ENCODE measurements at regions not wholly inside any gene's neighbourhood (a gene's known extent, or its start where the extent isn't known, plus 50 kb on each side); places are given as distances from the start of the nearest gene placed in this dataset.

- no peak overlapping the region for H3K4me3 Mint-ChIP-seq
- no peaks in the 10 kb centered on the region; the same call in none of the 2 replicates for H3K36me3 Mint-ChIP-seq (ENCODE audit: low read depth)
- DNase-seq, result no peak
- peaks cover 5% of the 10 kb centered on the region for H3K27me3 Mint-ChIP-seq (ENCODE audit: insufficient read depth)
- peaks cover 23% of the 10 kb centered on the region for H3K9me3 Mint-ChIP-seq
- TF ChIP-seq CTCF (IDR thresholded peaks at IDR 0.05), result no peak
- H3K27ac Mint-ChIP-seq, result no peak overlapping the region
- no peaks in the 10 kb centered on the region for H3K4me1 Mint-ChIP-seq (ENCODE audit: low read depth)
Observed at GRCh38 chrX:1894026-1894294, 279.1 kb downstream of the ASMT start.

- TF ChIP-seq CTCF (IDR thresholded peaks at IDR 0.05), result no peak
Observed at GRCh38 chrX:1894740-1895139, 279.9 kb downstream of the ASMT start.

DNA sequence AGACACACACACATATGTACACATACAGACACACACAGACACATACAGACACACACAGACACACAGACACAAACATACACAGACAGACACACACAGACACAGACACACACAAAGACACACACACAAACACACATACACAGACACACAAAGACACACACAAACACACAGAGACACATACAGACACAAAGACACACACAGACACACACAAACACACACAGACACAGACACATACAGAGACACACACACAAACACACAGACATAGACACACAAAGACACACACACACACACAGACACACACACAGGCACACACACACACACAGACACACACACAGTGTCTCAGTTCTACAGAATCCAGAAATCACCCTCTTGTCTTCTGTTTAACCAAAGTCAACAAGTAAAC is 280.7 kb downstream of the ASMT start:
- H3K9me3 Mint-ChIP-seq, result peaks cover 9% of the 10 kb centered on the region
- no peak overlapping the region for H3K4me3 Mint-ChIP-seq
- H3K4me1 Mint-ChIP-seq (ENCODE audit: low read depth), result no peaks in the 10 kb centered on the region
- no peak for TF ChIP-seq CTCF (IDR thresholded peaks at IDR 0.05)
- H3K36me3 Mint-ChIP-seq (ENCODE audit: low read depth), result no peaks in the 10 kb centered on the region; the same call in 1 of the 2 replicates
- H3K27ac Mint-ChIP-seq, result no peak overlapping the region
- DNase-seq, result no peak
- peaks cover 6% of the 10 kb centered on the region for H3K27me3 Mint-ChIP-seq (ENCODE audit: insufficient read depth)

More at GRCh38 chrX:1894740-1895139, 279.9 kb downstream of the ASMT start:
- H3K27me3 Mint-ChIP-seq (ENCODE audit: insufficient read depth), result peaks cover 6% of the 10 kb centered on the region
- no peak overlapping the region for H3K27ac Mint-ChIP-seq
- peaks cover 15% of the 10 kb centered on the region for H3K9me3 Mint-ChIP-seq
- no peaks in the 10 kb centered on the region; the same call in 1 of the 2 replicates for H3K36me3 Mint-ChIP-seq (ENCODE audit: low read depth)
- H3K4me3 Mint-ChIP-seq, result no peak overlapping the region
- no peak for DNase-seq
- H3K4me1 Mint-ChIP-seq (ENCODE audit: low read depth), result no peaks in the 10 kb centered on the region

DNA sequence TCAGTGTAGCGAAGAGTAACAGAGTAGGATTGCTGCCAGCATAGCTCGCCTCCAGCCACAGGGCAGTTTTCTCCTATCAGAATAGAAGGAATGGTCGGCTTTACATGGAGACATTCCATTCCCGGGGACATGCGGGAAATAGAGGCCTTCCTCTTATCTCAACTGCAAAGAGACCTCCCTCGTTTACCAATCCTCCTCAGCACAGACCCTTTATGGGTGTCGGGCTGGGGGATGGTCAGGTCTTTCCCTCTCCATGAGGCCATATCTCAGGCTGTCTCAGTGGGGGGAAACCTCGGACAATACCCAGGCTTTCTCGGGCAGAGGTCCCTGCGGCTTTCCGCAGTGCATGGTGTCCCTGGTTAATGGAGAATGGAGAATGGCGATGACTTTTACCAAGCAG is 285.0 kb downstream of the ASMT start:
- Mint-ChIP-seq H3K9me3 (peaks cover 5% of the 10 kb centered on the region; the same call in 1 of the 2 replicates), H3K27ac (no peak overlapping the region), H3K27me3 (ENCODE audit: insufficient read depth) (peaks cover 6% of the 10 kb centered on the region), H3K36me3 (ENCODE audit: low read depth) (no peaks in the 10 kb centered on the region; the same call in 1 of the 2 replicates), H3K4me1 (ENCODE audit: low read depth) (no peaks in the 10 kb centered on the region; the same call in 1 of the 2 replicates), H3K4me3 (no peak overlapping the region)
- TF ChIP-seq CTCF (IDR thresholded peaks at IDR 0.05), result no peak
- no peak for DNase-seq

DNA sequence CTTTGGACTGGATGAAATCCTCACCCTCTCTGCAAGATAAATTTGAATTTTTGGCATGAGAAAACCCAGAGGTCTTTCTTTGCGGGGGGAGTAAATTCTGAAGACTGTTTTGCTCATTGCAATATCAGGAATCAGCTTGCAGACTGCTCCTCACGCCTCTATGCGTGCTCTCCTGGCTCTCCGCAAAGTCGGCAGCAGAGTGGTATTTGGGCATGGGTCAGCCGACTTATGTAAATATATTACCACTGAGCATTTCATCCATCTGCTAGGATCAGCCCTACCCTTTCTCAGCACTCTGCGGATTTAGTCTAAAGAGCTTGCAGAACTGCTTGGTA is 288.0 kb downstream of the ASMT start:
- DNase-seq, result no peak
- TF ChIP-seq CTCF (IDR thresholded peaks at IDR 0.05), result no peak
- no peak overlapping the region; the same call in 1 of the 2 replicates for H3K4me3 Mint-ChIP-seq
- H3K36me3 Mint-ChIP-seq (ENCODE audit: low read depth), result no peaks in the 10 kb centered on the region
- peaks cover 8% of the 10 kb centered on the region; the same call in 1 of the 2 replicates for H3K9me3 Mint-ChIP-seq
- no peak overlapping the region for H3K27ac Mint-ChIP-seq
- H3K27me3 Mint-ChIP-seq (ENCODE audit: insufficient read depth), result peaks cover 4% of the 10 kb centered on the region; the same call in 1 of the 2 replicates
- no peaks in the 10 kb centered on the region; the same call in 1 of the 2 replicates for H3K4me1 Mint-ChIP-seq (ENCODE audit: low read depth)

All from HFFc6 (cell line).